Vagina (tissue), 2 donors: ENCODE measurements at regions not wholly inside any gene's neighbourhood (a gene's known extent, or its start where the extent isn't known, plus 50 kb on each side); places are given as distances from the start of the nearest gene placed in this dataset.
"Not testable (repeated sequence)": the region's sequence is repeated elsewhere in the genome, so short reads cannot be mapped to it uniquely, and the experiment has no call there.

ENCODE experiments used
- CTCF ChIP-seq, 3 experiments: fragments of 450-650 bp in 2 of 3; fragments of 200-600 bp in 1 of 3; sonication (generic) in 1 of 3; IDR thresholded peaks; one replicate each; pipeline ENCODE4 v1.5.1; 2017 to 2019; ENCODE audit warnings: antibody characterized with exemption in 3 of 3, mild to moderate bottlenecking in 2 of 3, moderate library complexity in 2 of 3
- POLR2A ChIP-seq, 2 donors: fragments of 450-650 bp; IDR thresholded peaks; one replicate each; pipeline ENCODE4 v1.6.1; 2017; ENCODE audit warnings: antibody characterized with exemption in 2 of 2, mild to moderate bottlenecking in 2 of 2, moderate library complexity in 2 of 2
- POLR2AphosphoS5 ChIP-seq, 2 donors: sonication (generic); formaldehyde crosslinking; IDR thresholded peaks; one replicate each; pipeline ENCODE4 v1.9.0; 2017; ENCODE audit warnings: antibody characterized with exemption in 2 of 2, mild to moderate bottlenecking in 2 of 2, low read depth in 1 of 2; ENCODE audit not compliant: insufficient read depth in 1 of 2

GRCh38 chr3:168929997-168930396 lies 733.5 kb downstream of the MECOM start:
- TF ChIP-seq CTCF (IDR thresholded peaks at IDR 0.05); POLR2AphosphoS5 (IDR thresholded peaks at IDR 0.05; ENCODE audit: insufficient read depth in 1 of 2, low read depth in 1 of 2); POLR2A (IDR thresholded peaks at IDR 0.05): not testable (repeated sequence)
